GM18519 (cell line): ENCODE measurements at regions not wholly inside any gene's neighbourhood (a gene's known extent, or its start where the extent isn't known, plus 50 kb on each side); places are given as distances from the start of the nearest gene placed in this dataset.

Source experiments
- ATAC-seq: cut with Tn5 transposase; IDR thresholded peaks from one replicate; pipeline ENCODE4 v1.9.1; 2021; ENCODE audit warnings: mild to moderate bottlenecking, moderate library complexity; ENCODE audit not compliant: unreplicated experiment, low FRiP score

GRCh38 chr3:117228466-117228865 is 518.9 kb downstream of the TUSC7 start:
- no peak for ATAC-seq

- no peak for ATAC-seq
These were observed 521.3 kb downstream of the TUSC7 start for GRCh38 chr3:117230924-117231323.

GRCh38 chr3:117234331-117234730 is 524.8 kb downstream of the TUSC7 start:
- ATAC-seq, result no peak

GRCh38 chr3:117235304-117235703 is 525.7 kb downstream of the TUSC7 start:
- no peak for ATAC-seq

DNA sequence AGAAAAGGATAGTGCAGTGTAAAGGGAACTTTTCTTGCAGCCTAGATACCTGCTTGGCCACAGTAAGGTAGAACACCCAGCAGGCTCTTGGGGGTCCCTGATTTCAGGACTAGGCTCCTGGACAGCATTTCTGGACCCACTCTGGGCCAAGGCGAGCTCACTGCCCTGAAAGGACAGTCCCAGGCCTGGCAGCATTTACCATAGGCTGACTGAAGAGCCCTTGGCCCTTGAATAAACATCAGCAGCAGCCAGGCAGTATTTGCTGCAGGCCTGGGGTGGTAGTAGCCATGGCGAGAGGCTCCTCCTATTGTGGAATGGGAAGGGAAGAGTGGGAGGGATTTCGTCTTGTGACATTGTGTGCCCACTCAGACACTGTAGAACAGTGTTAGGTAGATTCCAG is 529.2 kb downstream of the TUSC7 start:
- no peak for ATAC-seq

GRCh38 chr3:117243657-117244056 is 534.1 kb downstream of the TUSC7 start:
- no peak for ATAC-seq

GRCh38 chr3:117246771-117247555 is 537.4 kb downstream of the TUSC7 start:
- ATAC-seq, result no peak

DNA sequence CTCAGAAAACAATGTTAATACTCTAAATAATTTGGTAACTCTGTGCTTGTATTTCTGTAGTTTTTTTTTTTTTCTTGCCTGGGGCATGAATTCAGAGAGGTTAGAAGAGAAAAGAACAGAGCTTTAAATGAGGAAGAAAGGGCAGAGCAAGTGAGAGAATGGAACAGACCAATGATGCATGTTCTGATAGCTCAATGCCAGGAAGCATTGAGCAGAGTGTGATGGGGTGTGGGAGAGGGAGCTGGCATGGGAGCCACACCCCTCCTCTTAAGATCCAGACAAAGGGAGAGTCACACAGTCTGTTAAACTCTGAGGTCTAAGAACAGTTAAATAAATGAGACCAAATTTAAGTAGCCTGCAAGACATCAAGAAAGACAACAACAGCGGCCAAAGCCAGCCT is 538.6 kb downstream of the TUSC7 start:
- no peak for ATAC-seq

GRCh38 chr3:117252208-117252607 is 542.6 kb downstream of the TUSC7 start:
- ATAC-seq, result no peak

DNA sequence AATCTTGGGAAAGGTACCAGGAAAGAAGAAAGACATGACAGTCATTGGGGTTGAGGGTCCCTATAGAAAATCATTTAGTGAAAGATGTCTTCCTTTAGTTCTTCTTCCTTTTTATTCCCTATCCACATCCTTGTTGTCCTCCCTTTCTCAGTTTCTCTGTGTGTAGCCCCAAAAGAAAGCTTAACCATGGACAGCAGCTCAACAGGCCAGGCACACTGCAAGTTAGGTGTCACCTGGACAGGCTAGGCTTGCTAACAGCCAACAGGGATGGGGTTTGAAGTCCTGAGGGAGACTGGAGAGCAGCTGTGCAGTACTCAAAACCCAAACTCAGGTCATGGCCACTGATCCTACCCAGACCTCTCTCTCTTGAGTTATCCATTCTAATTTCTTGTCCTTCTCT is 543.1 kb downstream of the TUSC7 start:
- no peak for ATAC-seq

DNA sequence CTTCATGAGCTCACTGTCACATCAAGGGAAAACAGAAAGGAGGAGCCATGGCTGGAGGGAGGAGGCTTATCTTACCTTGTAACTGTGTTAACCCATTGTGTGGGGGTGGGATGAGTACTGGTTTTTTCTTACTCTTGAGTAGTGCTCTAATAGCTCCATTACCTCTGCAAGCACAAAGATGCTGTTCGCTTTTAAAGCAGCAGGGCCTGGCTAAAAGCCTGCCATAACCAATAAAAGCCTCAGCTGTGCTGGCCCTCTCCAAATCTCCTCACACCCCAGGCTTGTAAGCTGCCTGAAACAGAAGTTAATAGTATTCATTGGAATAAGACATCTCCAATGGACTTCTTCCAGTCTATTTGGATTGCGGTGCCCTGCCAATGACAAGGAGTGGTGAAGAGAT is 544.1 kb downstream of the TUSC7 start:
- no peak for ATAC-seq

- ATAC-seq, result no peak
These were observed 545.4 kb downstream of the TUSC7 start for GRCh38 chr3:117254985-117255384.

- ATAC-seq, result no peak
These were observed 546.2 kb downstream of the TUSC7 start for GRCh38 chr3:117255736-117256135.

- ATAC-seq, result no peak
These were observed 552.4 kb downstream of the TUSC7 start for GRCh38 chr3:117261983-117262421.

GRCh38 chr3:117263270-117263669 is 553.7 kb downstream of the TUSC7 start:
- no peak for ATAC-seq

GRCh38 chr3:117263745-117264144 is 554.2 kb downstream of the TUSC7 start:
- ATAC-seq, result no peak

GRCh38 chr3:117264204-117264994 is 554.8 kb downstream of the TUSC7 start:
- ATAC-seq, result no peak

DNA sequence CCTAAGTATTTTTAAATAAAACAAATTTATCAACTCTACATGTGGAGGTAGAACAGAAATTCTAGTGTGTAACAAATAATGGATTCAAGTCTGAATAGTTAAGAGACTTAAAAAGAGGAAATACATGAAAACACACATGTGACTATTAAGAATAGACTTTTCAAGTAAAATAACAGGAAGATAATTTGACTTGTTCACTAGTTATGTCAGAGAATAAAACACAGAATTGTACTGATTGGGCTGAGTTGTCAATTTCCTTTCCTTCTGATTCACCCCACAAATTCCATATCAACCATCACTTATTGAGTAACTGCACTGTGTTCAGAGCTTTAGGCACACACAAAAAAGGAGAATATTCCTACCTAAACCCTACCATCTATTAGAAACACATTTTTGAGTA is 557.2 kb downstream of the TUSC7 start:
- no peak for ATAC-seq

DNA sequence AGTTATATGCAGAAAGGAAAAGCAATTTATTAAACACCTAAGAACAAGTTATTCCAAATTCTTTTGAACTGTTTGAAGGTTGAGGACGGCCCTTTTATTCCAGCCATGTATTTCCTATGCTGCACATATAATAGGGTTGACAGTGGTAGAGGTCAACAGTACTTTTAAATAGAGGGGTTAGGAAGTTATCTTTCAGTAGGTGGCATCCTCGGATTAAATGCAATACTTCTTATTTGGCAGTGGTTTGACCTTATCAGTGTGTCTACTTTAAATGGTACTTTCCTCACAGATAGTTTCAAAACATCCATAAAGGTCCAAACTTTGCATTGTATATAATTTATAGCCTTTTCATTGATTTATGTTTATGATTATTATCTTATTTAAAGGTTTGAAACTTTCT is 558.7 kb downstream of the TUSC7 start:
- no peak for ATAC-seq

GRCh38 chr3:117272274-117272673 is 562.7 kb downstream of the TUSC7 start:
- ATAC-seq, result no peak

DNA sequence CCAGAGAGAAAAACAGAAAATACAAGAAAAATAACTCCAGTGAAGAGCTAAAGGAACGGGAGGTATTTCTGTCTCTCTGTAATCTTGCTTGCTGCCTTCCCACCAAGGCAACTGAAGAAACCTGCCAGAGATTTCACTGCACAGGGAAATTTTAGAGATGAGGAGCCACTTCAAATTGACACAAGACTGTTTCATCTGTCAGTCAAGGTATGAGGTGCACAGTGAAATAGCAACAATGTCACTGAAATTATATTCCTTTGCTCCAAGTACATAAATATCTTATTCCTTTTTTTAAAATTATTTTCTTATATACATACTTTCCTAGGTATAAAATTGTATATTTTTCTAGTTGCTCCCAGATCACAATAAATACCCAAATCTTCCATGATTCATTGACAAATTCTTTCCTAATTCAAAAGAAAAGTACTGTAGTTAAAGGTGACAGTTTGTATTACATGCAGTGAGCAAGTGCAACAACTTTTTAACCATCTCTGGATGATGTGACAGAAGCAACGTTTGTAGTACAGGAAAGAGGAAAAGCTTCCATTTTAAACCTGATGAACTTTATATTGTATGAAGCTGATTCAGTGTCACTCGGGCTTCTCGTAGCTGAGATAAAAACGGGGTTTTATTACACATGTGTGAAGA is 563.4 kb downstream of the TUSC7 start:
- no peak for ATAC-seq
